Calu3 (cell line): ENCODE measurements at regions not wholly inside any gene's neighbourhood (a gene's known extent, or its start where the extent isn't known, plus 50 kb on each side); places are given as distances from the start of the nearest gene placed in this dataset.

Experiments used
- BruUV-seq: library from RNA; stranded (reverse); fragments of 400-500 nt; replicated peaks from 2 replicates; lab custom pipeline; 2021; lab: Mats Ljungman, UMichigan
- CTCF ChIA-PET: fragments of 300-600 bp; sonication (Branson Sonifier 250); formaldehyde crosslinking; loops from one replicate; lab custom pipeline; 2022; ENCODE audit warnings: antibody characterized with exemption; lab: Charles Lee
- DNase-seq: peaks from one replicate; pipeline ENCODE4 v3.0.0; 2022
- H3K27ac Mint-ChIP-seq: one replicate; pipeline ENCODE4 v1.8.0; 2022; ENCODE audit warnings: mixed read lengths; ENCODE audit not compliant: unreplicated experiment
- H3K27me3 Mint-ChIP-seq: one replicate; pipeline ENCODE4 v1.8.0; 2022; ENCODE audit warnings: mixed read lengths; ENCODE audit not compliant: unreplicated experiment
- H3K36me3 Mint-ChIP-seq: one replicate; pipeline ENCODE4 v1.8.0; 2022; ENCODE audit warnings: mild to moderate bottlenecking, moderate library complexity, mixed read lengths; ENCODE audit not compliant: insufficient read depth, unreplicated experiment
- H3K4me1 Mint-ChIP-seq: one replicate; pipeline ENCODE4 v1.8.0; 2022; ENCODE audit warnings: mild to moderate bottlenecking, low read depth, mixed read lengths; ENCODE audit not compliant: unreplicated experiment
- H3K4me3 Mint-ChIP-seq: one replicate; pipeline ENCODE4 v1.8.0; 2022; ENCODE audit warnings: mild to moderate bottlenecking, low read depth, moderate library complexity, mixed read lengths; ENCODE audit not compliant: unreplicated experiment
- H3K9me3 Mint-ChIP-seq: one replicate; pipeline ENCODE4 v1.8.0; 2022; ENCODE audit warnings: low read depth, mixed read lengths; ENCODE audit not compliant: unreplicated experiment
- CTCF ChIP-seq: fragments of 200-600 bp; IDR thresholded peaks from one replicate; pipeline ENCODE4 v1.8.0; 2022; ENCODE audit warnings: antibody characterized with exemption; ENCODE audit not compliant: unreplicated experiment
- intact Hi-C: fragments of 100-400 bp; cut with micrococcal nuclease; formaldehyde crosslinking; loops from one replicate; pipeline ENCODE4 v1.10.0; 2022; ENCODE audit not compliant: unreplicated experiment

GRCh38 chr16:7997966-7998365 is 592.3 kb downstream of the TMEM114 start:
- no peak overlapping the region for H3K27ac Mint-ChIP-seq
- intact Hi-C loops = no loop called here
- no TSS peak for BruUV-seq
- H3K9me3 Mint-ChIP-seq = peaks cover 17% of the 10 kb centered on the region
- no peaks in the 10 kb centered on the region for H3K27me3 Mint-ChIP-seq
- no peaks in the 10 kb centered on the region for H3K36me3 Mint-ChIP-seq
- TF ChIP-seq CTCF = no peak
- no peaks in the 10 kb centered on the region for H3K4me1 Mint-ChIP-seq
- H3K4me3 Mint-ChIP-seq = no peak overlapping the region
- CTCF ChIA-PET = no interaction called here
- DNase-seq = no peak

- intact Hi-C loops = no loop called here
- Mint-ChIP-seq H3K27me3 (no peaks in the 10 kb centered on the region), H3K9me3 (peaks cover 9% of the 10 kb centered on the region), H3K4me3 (no peak overlapping the region), H3K27ac (no peak overlapping the region), H3K4me1 (no peaks in the 10 kb centered on the region), H3K36me3 (no peaks in the 10 kb centered on the region)
- no peak for TF ChIP-seq CTCF
- CTCF ChIA-PET = no interaction called here
- BruUV-seq = no TSS peak
- DNase-seq = no peak
Observed at GRCh38 chr16:7992616-7993015, 597.7 kb downstream of the TMEM114 start.

GRCh38 chr16:7990626-7991260 is 599.6 kb downstream of the TMEM114 start:
- no TSS peak for BruUV-seq
- intact Hi-C loops = no loop called here
- Mint-ChIP-seq H3K27me3 (no peaks in the 10 kb centered on the region), H3K36me3 (no peaks in the 10 kb centered on the region), H3K9me3 (peaks cover 12% of the 10 kb centered on the region), H3K4me1 (no peaks in the 10 kb centered on the region), H3K27ac (no peak overlapping the region), H3K4me3 (no peak overlapping the region)
- CTCF ChIA-PET = no interaction called here
- no peak for TF ChIP-seq CTCF
- DNase-seq = no peak

- H3K9me3 Mint-ChIP-seq = peaks cover 16% of the 10 kb centered on the region
- no TSS peak for BruUV-seq
- H3K27ac Mint-ChIP-seq = no peak overlapping the region
- H3K4me3 Mint-ChIP-seq = no peak overlapping the region
- no peaks in the 10 kb centered on the region for H3K27me3 Mint-ChIP-seq
- CTCF ChIA-PET = no interaction called here
- no peaks in the 10 kb centered on the region for H3K36me3 Mint-ChIP-seq
- intact Hi-C loops = no loop called here
- DNase-seq = no peak
- no peak for TF ChIP-seq CTCF
- no peaks in the 10 kb centered on the region for H3K4me1 Mint-ChIP-seq
Observed at GRCh38 chr16:7983676-7984075, 606.6 kb downstream of the TMEM114 start.
